Cardiac fibroblast (primary cell): ENCODE measurements at regions not wholly inside any gene's neighbourhood (a gene's known extent, or its start where the extent isn't known, plus 50 kb on each side); places are given as distances from the start of the nearest gene placed in this dataset.

Experiments
- DNase-seq, 2 donors: peaks; one replicate each; pipeline versions ENCODE4 v3.0.0 to v3.0.0-alpha.2; 2010; ENCODE audit warnings: low read depth in 2 of 2
- H3K4me3 ChIP-seq, 2 donors: replicated peaks in 1 of 2; 1 replicate in 1 of 2; 2 replicates in 1 of 2; pipeline ENCODE4 v1.5.1; 2011; ENCODE audit warnings: low read depth in 2 of 2, low read length in 2 of 2, mild to moderate bottlenecking in 2 of 2, moderate library complexity in 1 of 2
- TF ChIP-seq, protein P1 (sequence below): IDR thresholded peaks from one replicate; pipeline ENCODE4 v1.5.1; 2011; ENCODE audit warnings: low read depth, mild to moderate bottlenecking, low read length, inconsistent platforms

- H3K4me3 ChIP-seq, result no peak overlapping the region
- DNase-seq, result no peak
- TF ChIP-seq, protein P1, sequence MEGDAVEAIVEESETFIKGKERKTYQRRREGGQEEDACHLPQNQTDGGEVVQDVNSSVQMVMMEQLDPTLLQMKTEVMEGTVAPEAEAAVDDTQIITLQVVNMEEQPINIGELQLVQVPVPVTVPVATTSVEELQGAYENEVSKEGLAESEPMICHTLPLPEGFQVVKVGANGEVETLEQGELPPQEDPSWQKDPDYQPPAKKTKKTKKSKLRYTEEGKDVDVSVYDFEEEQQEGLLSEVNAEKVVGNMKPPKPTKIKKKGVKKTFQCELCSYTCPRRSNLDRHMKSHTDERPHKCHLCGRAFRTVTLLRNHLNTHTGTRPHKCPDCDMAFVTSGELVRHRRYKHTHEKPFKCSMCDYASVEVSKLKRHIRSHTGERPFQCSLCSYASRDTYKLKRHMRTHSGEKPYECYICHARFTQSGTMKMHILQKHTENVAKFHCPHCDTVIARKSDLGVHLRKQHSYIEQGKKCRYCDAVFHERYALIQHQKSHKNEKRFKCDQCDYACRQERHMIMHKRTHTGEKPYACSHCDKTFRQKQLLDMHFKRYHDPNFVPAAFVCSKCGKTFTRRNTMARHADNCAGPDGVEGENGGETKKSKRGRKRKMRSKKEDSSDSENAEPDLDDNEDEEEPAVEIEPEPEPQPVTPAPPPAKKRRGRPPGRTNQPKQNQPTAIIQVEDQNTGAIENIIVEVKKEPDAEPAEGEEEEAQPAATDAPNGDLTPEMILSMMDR, result no peak
Measured at GRCh38 chr20:40522405-40522804, 166.6 kb downstream of the MAFB start.

- TF ChIP-seq, protein P1, result no peak
- no peak for DNase-seq
- no peak overlapping the region for H3K4me3 ChIP-seq
Measured at GRCh38 chr20:40521962-40522361, 167.1 kb downstream of the MAFB start.

GRCh38 chr20:40519918-40520317 is 169.1 kb downstream of the MAFB start:
- TF ChIP-seq, protein P1, result no peak
- H3K4me3 ChIP-seq, result no peak overlapping the region
- no peak for DNase-seq

DNA sequence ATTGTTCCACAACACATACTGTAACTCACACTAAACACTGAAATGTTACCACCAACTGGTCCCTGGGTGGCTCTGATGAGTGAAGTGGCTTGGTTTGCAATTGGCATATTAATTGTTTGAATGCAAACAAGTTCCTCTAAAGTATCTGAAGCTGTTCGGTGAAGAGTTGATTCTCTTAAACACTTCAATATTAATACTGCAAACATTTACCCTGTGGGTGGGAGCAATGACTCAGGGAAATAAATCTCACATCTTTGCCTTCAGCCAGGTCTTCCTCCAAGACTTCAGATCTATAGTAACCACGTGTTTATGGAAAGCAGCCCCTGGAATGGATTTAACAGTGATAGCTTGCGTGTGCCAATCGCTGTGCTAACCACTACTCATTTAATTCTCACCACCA is 176.0 kb downstream of the MAFB start:
- no peak overlapping the region for H3K4me3 ChIP-seq
- DNase-seq, result no peak
- TF ChIP-seq, protein P1, result no peak

DNA sequence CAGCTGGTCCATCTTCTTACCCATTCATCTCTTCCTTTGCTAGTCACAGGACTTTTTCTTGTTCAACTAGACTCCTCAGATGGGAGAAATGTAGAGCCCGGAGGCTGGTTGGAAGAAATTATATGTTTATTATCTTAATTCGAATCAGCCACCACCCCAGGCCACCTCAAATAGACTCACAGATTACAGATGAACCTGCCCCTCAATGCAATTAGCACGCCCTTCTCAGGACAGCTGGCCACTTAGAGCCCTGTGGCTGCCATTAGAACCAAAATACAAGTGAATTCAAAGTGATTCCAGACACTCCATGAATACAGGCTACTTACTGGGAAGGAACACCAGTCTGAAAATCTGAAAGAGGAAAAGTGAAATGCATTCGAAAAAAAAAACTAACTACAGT is 176.4 kb downstream of the MAFB start:
- no peak for DNase-seq
- H3K4me3 ChIP-seq, result no peak overlapping the region
- TF ChIP-seq, protein P1, result no peak

DNA sequence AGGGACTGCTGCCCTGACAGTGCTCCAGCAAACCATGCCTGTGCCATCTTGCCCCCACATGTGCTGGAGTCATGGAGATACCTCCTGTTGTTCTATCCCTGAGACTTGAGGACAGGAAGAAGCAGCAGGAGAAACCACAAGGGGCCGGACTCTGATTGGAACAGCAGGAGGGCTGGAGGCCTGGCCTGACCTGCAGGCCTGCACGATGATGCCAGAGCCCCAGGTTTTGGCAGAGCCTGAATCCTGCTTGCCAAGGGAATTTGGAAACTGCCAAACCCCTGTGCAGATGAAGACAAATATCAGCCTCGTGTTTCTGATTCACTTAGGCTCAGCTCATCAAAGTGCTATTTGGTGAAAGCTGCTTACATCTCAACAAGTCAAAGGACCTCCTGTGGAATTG is 177.6 kb downstream of the MAFB start:
- TF ChIP-seq, protein P1, result no peak
- peak; percentile 22 to 92 for DNase-seq
- H3K4me3 ChIP-seq, result no peak overlapping the region

- TF ChIP-seq, protein P1, result no peak
- no peak overlapping the region for H3K4me3 ChIP-seq
- no peak for DNase-seq
Measured at GRCh38 chr20:40510622-40511021, 178.4 kb downstream of the MAFB start.
